ENCODE measurements at regions not wholly inside any gene's neighbourhood (a gene's known extent, or its start where the extent isn't known, plus 50 kb on each side); places are given as distances from the start of the nearest gene placed in this dataset.

DNA sequence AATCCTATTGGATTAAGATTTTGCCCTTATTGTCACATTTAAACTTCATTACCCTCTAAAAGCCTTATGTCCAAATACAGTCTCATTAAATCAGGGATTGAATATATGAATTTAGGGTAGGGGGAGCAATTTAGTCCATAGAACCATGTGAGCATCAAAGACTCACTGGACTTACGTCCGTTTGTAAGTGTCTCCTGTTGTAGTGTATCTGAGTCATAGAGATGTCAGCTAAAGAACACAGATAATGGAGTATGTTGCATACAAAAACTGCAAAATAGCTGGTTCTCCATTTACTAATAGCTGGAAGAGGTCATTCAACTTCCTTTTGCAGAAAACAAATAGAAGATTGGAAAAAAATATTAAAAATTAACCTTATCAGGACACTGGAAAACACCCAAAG is 599.1 kb upstream of the SOX9 start:
- TF ChIP-seq, protein P1, sequence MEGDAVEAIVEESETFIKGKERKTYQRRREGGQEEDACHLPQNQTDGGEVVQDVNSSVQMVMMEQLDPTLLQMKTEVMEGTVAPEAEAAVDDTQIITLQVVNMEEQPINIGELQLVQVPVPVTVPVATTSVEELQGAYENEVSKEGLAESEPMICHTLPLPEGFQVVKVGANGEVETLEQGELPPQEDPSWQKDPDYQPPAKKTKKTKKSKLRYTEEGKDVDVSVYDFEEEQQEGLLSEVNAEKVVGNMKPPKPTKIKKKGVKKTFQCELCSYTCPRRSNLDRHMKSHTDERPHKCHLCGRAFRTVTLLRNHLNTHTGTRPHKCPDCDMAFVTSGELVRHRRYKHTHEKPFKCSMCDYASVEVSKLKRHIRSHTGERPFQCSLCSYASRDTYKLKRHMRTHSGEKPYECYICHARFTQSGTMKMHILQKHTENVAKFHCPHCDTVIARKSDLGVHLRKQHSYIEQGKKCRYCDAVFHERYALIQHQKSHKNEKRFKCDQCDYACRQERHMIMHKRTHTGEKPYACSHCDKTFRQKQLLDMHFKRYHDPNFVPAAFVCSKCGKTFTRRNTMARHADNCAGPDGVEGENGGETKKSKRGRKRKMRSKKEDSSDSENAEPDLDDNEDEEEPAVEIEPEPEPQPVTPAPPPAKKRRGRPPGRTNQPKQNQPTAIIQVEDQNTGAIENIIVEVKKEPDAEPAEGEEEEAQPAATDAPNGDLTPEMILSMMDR (IDR thresholded peaks at IDR 0.05) = no peak
- no peak for TF ChIP-seq POLR2A (IDR thresholded peaks at IDR 0.05)
